ENCODE measurements at regions not wholly inside any gene's neighbourhood (a gene's known extent, or its start where the extent isn't known, plus 50 kb on each side); places are given as distances from the start of the nearest gene placed in this dataset.

DNA sequence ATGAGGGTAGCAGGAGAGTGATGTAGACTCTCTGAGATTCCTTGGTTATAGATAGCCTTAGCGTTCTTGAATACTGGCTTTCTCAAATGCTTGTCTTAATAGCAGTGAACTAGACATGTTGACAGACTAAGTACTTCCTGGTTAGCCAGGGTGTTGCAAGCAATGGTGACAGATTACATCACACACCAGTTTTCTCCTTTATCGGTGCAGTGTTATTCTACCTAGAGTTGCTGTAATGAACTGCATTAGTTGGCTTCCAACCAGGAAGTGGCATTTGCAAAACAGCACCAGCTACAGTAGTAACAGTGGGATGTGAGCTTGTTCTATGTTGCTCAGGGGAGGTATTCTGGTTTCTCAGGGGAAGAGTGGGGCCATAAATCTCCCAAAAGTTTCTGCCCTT lies 582.2 kb upstream of the DDX18 start:
- TF ChIP-seq SIN3A (conservative IDR thresholded peaks at IDR 0.05 in 1 of 2, IDR thresholded peaks at IDR 0.05 in 1 of 2; ENCODE audit: low read depth in 1 of 2, low read length in 2 of 2) (no peak), POLR2A (IDR thresholded peaks at IDR 0.05; ENCODE audit: control extremely low read depth in 1 of 2, low read depth in 2 of 2, low read length in 2 of 2) (no peak), RFX5 (IDR thresholded peaks at IDR 0.05; ENCODE audit: borderline replicate concordance, low read depth, low read length) (no peak)
